NCI-H82 treated with DMSO at 0.1 percent for 48 hours (cell line): ENCODE measurements at regions not wholly inside any gene's neighbourhood (a gene's known extent, or its start where the extent isn't known, plus 50 kb on each side); places are given as distances from the start of the nearest gene placed in this dataset.
"Not testable (repeated sequence)": the region's sequence is repeated elsewhere in the genome, so short reads cannot be mapped to it uniquely, and the experiment has no call there.

Source experiments
- DNase-seq: peaks from one replicate; lab custom pipeline; 2025; ENCODE audit not compliant: unreplicated experiment; lab: John Stamatoyannopoulos, UW

DNA sequence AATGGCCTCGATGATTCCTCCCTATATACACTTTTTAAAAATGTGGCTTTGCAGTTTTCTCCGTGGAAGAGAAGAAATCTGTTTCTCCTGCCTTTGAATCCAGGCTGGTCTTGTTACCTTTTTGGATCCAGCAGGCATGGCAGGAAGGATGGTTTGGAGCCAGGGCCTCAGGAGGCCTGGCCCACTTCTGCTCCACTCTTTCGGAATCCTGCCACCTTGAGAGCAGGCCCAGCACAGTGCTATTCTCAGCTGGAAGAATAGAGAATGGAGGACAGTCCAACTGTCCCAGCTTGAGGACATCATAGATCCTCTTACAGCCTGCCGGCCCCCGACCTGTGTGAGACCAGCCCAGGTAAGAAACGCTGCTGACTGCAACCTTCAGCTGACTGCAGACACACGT, 421.5 kb downstream of the FUT8 start:
- DNase-seq, result no peak

DNA sequence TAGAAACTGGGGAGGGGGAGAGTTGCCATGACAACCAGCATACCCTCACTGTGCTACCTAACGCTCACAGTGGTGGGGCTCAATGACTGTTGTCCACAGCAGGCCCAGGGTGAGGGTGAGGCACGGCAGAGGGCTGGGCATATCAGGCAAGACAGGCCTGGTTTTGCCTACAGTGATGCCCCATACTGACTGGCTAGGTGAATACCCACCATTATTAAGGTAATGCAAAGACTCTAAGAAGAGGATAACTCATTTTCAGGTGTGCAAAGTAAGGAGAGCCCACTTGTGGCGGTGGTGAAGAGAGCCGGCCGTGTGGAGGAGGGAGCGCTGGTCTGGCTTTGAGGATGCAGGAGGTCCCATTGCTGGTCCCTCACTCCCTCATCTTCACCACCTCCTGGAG, 422.3 kb downstream of the FUT8 start:
- DNase-seq, result no peak

DNA sequence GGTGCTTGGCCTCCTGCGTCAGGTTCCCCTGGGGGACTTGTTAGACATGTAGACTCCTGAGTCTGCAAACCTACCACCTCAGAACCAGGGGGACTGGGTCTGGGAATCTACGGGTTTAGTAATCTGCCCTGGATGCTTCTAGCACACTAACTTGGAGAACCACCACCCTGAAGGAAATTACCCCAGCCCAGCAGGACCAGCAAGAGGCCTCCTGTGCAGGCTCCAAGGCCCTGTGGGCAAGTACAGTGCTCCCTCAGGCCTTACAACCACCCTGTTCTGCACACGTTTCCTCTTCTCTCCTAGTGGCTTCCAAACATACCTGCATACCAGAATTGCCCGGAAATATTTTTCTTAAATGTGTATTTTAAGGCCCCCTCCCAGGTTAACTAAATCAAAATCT, 423.0 kb downstream of the FUT8 start:
- DNase-seq, result no peak

DNA sequence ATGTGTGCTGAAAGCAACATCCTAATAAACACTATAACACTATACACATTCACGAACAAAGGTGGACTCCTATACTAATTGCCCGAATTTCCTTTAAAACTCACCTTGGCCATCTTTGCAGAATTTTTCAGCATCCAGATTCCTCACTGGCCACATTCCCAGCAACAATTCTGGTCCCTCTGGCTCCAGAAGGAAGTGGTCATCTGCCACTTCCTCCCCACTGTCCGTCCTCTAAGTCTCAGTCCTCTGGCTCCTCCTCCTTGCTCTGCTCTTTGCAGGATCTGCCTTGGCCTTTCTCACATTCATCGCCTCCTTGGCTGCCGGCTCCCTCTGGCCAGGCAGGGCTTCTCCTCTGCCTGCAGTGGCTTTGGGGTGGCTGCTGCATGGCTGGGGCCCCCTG, 426.0 kb downstream of the FUT8 start:
- no peak for DNase-seq

DNA sequence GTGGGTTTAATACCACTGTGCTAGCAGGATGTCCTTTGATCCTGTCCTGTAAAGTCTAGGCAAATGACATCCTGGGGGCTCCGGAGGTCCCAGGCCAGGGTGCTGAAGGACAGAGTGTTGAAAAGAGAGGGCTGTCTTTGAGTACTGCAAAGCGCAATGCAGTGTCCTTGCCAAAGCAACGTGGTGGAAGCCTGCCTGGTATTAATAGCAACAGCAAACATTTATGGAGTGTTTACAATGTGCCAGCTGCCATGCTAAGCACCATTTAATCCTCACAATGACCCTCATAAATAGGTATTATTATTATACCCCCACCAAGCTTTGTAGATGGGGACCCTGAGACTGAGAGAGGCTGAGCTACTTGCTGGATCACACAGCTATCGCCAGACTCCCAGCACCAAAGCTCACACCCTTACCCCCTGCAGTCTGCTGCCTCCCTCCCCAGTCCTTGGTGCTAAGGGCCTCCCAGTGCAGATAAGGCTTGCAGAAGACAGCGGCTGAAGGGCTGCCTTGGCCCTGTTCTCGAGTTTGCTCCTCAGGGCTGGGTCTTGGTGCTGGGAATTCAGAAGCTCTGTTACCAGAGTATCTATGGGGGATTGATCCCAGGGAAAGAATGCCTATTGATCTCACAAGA, 427.7 kb downstream of the FUT8 start:
- no peak for DNase-seq

DNA sequence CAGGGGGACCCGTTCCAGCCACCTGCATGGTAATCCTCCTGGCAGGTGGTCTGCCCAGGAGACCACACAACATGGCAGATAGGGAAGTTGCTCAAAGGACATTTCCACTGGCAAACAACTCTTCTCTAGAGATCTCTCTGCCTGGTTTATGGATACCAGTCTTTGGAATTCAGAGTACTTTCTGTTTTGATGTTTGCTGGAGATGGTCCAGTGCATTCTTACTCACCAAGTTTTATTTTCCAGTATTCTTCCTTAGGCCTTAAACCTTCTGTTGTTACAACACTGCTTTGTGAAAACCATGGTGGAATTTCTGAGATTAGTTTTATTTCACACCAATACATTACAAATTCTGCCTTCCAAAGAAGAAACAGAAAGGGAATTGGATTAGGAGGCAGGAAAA, 428.3 kb downstream of the FUT8 start:
- DNase-seq, result no peak

DNA sequence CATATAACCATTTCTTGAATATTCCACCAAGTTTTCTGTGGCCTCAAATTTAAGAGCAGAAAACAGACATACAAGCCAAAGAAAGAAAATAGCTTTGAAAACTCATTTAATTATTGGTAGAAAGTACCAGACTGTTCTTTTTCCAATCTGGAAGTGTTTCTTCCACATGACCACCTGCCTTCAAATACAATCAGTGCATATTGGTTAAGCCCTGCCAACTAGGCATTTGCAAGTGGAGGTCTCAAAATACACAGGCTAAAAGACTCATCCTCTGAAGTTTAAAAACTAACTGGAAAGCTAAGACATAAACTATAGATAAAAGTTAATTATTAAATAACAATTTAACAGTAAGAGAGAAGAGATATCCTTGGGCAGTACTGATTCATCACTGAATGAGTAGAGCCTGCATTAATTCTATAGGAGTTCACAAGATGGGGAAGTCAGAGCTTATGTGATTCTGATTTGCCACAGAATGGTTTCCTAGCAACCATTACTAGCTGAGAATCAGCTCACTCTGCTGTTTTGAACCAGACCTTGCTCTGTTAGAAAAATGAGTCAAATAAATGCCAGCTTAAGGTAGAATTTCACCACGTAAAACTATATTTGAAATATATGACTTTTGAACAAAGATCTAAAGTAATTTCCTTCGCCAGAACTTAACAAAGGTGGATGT, 433.8 kb downstream of the FUT8 start:
- no peak for DNase-seq

DNA sequence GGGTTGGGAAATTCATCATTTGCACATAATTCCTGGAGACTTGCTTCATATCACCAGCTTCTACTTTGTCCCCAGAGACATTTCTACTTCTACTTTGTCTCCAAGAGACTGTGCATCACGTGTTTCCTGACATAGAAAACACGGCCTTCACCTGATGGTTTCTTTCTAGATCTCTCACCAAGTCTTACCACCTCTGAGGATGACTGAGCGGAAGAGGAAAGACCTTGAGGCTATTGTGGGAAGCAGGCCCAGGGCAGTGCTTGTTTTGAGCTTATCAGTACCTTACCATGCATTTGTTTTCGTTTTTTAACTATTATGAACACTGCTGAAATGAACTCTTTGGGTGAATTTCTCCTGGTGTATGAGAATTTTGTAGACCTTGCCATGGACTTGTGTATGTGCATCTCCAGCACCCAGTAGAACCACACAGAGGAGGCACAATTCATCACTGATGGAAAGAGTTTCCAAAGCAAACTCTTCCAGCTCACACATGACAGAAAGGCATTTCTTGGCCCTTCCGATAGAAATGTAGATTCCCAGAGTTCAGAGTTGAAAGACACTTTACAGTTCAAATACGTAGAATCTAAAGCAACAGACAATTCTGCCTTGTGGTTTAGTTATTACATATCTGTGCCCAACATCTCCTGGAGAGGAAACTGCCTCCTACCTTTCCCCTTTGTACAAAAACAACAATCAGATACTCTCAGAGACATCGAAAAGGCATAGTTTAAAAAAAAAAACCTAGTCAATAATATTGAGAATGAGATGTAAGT, 434.7 kb downstream of the FUT8 start:
- no peak for DNase-seq

DNA sequence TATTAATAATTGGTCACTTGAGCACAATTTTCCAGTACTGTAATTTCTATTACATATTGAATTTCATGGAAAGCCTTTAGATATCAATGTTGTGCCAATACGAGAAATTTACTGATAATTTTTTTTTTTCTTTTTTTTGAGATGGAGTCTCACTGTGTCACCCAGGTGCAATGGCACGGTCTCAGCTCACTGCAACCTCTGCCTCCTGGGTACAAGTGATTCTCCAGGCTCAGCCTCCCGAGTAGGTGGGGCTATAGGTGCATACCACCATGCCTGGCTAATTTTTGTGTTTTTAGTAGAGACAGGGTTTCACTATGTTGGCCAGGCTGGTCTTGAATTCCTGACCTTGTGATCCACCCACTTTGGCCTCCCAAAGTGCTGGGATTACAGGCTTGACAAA, 435.4 kb downstream of the FUT8 start:
- DNase-seq, result not testable (repeated sequence)

DNA sequence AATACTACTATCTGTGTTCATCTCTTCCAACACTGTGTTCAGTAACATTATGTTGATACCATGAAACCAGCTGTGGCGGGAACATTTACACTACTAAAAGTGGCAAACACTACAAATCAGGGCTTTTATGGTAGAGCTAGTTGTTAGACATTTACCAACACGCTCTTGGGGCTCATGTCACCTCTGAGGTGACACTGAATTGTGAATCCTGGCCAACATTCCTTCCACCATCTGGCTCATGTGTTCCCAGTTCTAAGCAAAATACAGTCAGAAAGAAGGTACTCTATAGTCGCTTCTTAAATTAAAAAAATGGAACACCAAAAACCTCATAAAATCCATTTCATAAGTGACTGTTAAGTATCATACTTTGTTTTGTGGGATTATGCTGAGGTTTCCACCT, 436.6 kb downstream of the FUT8 start:
- DNase-seq, result no peak

DNA sequence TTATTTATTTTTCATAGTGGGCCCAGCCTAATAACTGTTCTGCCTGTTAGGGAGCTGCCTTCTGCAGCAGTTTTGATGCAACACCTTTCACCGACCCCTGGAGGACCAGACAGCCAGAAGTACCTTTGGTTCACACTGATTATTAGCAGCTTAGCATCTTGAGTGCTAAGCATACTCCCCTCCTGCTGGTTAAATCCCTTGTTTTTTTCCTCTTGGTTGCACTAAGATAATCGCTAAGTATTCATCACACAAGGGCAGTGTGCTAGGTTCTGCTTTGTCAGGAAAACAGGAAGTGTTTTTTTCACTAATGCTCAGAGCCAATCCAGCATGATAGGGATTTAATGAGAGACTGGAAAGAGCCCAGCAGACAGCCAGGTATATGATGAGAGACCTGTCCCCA, 437.0 kb downstream of the FUT8 start:
- DNase-seq, result peak; percentile 85

DNA sequence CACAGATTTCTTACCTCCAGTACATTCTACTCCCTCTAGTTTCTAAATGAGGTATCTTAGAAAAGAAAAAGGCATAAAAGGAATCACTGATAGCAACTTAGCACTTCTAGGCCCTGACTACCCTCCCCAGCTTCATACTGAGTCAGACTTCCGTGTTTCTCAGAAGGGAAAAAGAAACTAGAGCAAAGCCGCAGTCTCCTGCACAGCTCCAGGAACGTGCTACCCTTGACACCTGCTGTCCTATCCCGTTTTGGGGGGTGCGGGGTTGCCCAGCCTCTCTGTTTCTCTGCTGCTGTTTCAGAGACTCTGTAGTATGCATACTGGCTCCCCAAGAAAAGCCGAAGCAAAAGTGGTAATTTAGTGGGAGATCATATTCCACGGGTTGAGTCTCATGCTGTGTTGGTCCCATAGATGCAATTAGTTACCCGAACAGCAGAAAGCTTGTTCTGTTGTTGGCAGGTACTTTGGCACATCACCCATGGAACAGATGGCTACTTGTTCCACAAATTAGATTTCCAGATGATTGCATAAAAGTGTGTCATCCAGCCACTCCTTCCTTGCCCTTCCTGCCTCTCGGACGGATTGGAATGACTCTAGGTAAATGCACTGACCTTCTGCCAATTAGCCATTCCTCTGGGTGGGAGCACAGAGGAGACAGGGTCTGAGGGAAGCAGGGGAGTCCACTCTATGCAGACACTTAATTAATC, 438.1 kb downstream of the FUT8 start:
- DNase-seq, result peak; percentile 24

DNA sequence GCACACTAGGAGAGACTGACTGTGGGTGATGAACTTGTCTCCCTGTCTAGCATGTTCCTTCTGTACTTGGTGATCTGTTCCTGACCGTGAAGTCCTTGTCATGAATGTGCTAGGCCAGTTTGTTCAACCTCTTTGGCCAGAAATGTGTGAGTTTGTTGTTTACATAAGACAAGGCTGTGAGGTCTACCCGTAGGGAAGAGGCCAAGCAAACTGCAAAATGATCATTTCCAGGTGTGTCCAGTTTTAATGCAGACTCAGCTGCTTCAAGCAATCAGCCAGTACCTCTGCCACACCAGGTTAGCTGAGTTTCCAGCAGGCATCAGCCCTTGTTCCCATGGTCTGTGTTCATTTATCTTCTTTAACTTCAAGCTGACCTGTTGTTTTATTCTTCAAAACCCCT, 440.2 kb downstream of the FUT8 start:
- DNase-seq, result no peak

DNA sequence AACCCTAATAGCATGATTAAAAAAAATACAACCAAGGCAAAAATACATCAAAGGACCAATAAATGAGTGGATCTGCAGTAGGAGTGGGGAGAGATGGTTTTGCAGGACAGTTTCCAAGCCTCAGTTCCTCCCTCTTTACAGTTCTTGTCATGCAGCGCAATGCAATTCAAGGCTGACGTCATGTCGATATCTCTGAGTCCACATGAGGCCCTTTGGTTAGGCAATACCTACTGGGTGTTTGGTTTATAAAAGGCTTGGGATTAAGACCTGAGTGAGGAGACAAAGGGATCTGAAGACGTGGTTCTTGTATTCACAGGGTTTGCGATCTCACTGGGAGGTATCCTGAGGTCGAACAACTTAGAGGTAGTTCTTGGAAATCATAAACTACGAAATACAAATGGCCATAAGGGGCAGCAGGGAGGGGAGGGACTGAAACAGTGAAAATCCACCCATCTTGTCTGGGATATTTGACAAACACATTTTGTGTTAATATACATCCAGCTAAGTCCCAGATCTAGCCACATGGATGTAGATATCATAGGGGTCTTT, 441.0 kb downstream of the FUT8 start:
- no peak for DNase-seq

DNA sequence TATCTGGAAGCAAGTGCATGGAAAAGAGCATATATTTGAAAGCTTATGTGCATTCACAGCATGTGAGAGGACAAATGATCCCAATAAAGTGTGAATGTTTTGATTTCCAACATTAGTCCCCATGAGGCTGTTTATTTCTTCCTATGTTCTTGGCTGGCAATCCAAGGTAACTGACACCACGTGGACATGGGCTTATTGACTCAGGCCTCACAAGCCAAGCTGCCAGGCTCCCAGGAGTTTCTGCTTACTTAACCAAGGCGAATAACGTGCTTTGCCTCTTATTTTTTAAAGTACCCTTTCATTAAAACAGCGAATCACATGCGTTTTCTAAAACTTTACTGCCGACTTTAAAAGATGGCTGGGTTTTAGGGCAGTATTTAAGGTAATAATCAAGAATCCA, 441.7 kb downstream of the FUT8 start:
- DNase-seq, result no peak

DNA sequence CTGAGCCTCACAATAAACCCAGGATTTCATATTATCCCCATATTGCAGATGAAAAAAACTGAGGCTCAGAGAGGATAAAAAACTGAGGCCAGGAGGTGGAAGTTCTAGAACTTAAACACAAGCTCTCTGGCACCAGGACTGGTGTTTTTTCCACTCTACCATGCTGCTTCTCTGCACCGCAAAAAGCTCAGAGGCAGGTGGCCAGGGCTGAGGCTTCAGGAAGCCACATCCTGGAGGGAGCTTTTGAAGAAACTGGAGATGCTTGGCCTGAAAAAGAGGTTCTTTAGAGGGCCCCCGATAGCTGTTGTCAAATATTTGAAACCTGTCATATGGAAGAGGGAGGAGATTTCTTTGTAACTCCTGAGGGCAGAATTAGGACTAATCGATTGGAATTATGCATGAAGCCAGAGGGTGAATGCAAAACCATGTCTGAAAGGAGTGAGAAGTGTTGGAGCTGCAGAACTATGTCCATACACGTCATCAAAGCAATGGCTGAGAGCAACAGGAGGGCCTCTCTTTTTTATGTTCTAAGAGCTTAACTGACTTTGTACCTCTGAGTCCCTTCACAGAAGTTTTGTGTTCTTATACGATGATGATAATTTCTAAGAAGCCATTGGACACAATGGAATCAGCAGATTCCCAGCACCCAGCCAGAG, 448.6 kb downstream of the FUT8 start:
- no peak for DNase-seq

DNA sequence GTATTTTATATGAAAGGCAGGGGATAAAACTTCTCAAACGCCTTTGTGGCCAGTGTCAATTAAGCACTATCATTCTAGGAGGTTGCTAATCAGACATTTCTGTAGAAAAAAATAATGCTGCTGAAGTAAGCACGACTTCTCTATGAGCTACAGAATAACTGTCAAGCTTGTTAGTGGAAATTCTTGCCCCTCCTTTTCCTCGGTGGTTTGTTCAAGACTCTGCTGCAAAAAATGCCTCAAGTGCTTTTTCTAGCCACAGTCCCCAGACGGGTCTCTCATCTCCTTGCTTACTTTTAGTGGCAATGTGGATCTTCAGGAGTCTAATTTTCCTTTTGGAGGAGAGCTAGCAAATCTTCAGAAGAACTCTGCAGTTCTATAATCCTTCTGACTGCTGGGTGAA, 452.0 kb downstream of the FUT8 start:
- no peak for DNase-seq

DNA sequence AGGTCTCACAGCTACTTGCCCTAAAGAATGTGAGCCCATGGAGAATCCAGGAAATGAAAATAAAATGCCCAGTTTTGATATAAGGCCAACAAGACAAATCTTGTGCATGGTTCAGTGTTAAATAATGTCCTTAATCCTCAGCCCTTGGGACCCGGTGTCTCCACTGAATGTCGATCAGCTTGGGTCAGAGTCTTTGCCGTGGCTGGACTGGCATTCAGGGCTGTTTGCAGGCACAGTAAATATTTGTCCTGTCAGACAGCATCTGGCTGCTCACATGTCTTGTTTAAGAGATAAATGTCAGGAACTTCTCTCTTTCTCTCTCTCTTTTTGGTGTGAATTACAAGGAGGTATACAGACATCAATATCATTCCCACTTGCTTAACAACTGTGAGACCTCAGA, 452.5 kb downstream of the FUT8 start:
- DNase-seq, result no peak

DNA sequence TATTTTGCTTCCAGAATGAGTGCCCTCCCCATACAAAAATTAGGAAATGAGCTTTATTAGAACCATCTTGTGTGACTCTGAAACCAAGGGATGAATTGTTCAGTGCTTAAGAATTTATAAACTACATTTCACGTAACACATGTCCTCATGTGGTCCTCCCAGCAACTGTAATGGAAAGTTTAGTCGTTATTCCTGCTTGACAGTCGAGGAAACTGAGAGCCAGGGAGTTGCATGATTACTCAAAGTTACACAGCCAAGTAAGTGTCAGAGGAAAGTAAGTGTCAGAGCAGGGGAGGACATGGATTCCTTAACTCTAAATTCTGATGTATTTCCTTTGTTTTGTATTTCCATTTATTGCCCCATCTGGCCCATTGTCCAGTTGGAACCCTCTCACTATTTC, 453.9 kb downstream of the FUT8 start:
- no peak for DNase-seq

DNA sequence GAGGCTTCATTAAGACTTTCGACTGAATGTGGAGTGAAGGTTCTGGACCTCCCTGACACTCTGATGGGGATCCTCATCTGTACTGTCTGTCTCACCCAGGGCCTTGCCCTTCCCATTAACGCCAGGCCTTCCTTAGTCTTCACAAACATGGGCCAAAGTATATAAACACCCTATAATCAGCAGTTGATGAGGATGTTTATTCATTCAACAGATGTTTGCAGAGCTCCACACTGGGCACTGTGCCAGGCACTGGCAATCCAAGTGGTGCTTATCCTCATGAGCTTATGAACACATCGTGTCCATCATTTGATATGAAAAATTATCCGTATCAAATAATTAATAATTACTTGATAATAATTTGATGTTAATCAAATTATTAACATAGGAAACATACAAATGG, 454.4 kb downstream of the FUT8 start:
- peak; percentile 6 for DNase-seq

DNA sequence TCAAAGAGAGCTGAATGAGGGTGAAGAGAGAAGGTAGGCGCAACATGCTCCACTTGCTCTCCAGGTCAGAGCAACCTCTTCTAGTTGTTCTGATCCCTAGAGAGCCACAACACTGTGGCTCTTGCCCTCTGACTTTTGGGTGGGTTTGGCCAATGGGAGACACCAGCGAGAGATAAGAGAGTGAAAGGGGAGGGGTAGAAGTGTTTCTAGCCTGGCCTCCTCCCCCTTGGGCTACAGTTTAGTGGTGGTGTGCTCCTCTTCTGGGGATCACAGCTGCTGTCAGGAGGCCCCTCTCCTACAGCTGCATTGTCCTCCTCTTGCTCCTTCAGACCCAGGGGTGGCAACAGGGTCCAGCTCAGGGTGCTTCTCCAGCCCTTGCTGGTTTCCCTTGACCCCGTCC, 454.8 kb downstream of the FUT8 start:
- DNase-seq, result no peak
